Activated CD4-positive, alpha-beta T cell treated with anti-CD3 and anti-CD28 coated beads, Interleukin-2, amount 50 U/mL, for 16 hours (primary cell): ENCODE measurements at regions not wholly inside any gene's neighbourhood (a gene's known extent, or its start where the extent isn't known, plus 50 kb on each side); places are given as distances from the start of the nearest gene placed in this dataset.

ENCODE experiments used
- DNase-seq: peaks from one replicate; pipeline ENCODE4 v3.0.0-alpha.2; 2020

- DNase-seq, result no peak
These were observed 163.0 kb downstream of the RPS12 start for GRCh38 chr6:132977413-132977812.

- DNase-seq, result no peak
These were observed 164.3 kb downstream of the RPS12 start for GRCh38 chr6:132978685-132979084.

- no peak for DNase-seq
These were observed 179.4 kb downstream of the RPS12 start for GRCh38 chr6:132993738-132994137.

GRCh38 chr6:132995009-132995408 lies 180.6 kb downstream of the RPS12 start:
- no peak for DNase-seq

GRCh38 chr6:132995432-132995831 lies 181.1 kb downstream of the RPS12 start:
- no peak for DNase-seq

GRCh38 chr6:132998418-132998817 lies 184.0 kb downstream of the RPS12 start:
- no peak for DNase-seq

- no peak for DNase-seq
These were observed 186.7 kb downstream of the RPS12 start for GRCh38 chr6:133001040-133001565.

GRCh38 chr6:133004304-133004884 lies 190.0 kb downstream of the RPS12 start:
- no peak for DNase-seq

GRCh38 chr6:133012774-133013173 lies 198.4 kb downstream of the RPS12 start:
- DNase-seq, result no peak

GRCh38 chr6:133016631-133017030 lies 202.3 kb downstream of the RPS12 start:
- DNase-seq, result no peak

GRCh38 chr6:133017581-133017980 lies 203.2 kb downstream of the RPS12 start:
- no peak for DNase-seq

- DNase-seq, result no peak
These were observed 212.3 kb downstream of the RPS12 start for GRCh38 chr6:133026705-133027104.

- peak; percentile 2 for DNase-seq
These were observed 207.9 kb upstream of the EYA4 start for GRCh38 chr6:133033263-133033662.

- DNase-seq, result no peak
These were observed 206.5 kb upstream of the EYA4 start for GRCh38 chr6:133034509-133035206.

- DNase-seq, result no peak
These were observed 200.9 kb upstream of the EYA4 start for GRCh38 chr6:133040094-133040802.

GRCh38 chr6:133040803-133041419 lies 200.2 kb upstream of the EYA4 start:
- DNase-seq, result no peak

- DNase-seq, result no peak
These were observed 198.5 kb upstream of the EYA4 start for GRCh38 chr6:133042550-133043120.

GRCh38 chr6:133046576-133046975 lies 194.6 kb upstream of the EYA4 start:
- no peak for DNase-seq

GRCh38 chr6:133047065-133047665 lies 194.0 kb upstream of the EYA4 start:
- no peak for DNase-seq

GRCh38 chr6:133047706-133048105 lies 193.5 kb upstream of the EYA4 start:
- DNase-seq, result no peak

- no peak for DNase-seq
These were observed 189.9 kb upstream of the EYA4 start for GRCh38 chr6:133051240-133051639.

- DNase-seq, result no peak
These were observed 188.7 kb upstream of the EYA4 start for GRCh38 chr6:133052465-133052864.
